Right lobe of liver (tissue), 4 donors: ENCODE measurements at regions not wholly inside any gene's neighbourhood (a gene's known extent, or its start where the extent isn't known, plus 50 kb on each side); places are given as distances from the start of the nearest gene placed in this dataset.

Experiments used
- POLR2A ChIP-seq: fragments of 450-650 bp; IDR thresholded peaks from one replicate; pipeline ENCODE4 v1.6.1; 2017; ENCODE audit warnings: antibody characterized with exemption, mild to moderate bottlenecking
- TF ChIP-seq, protein P1 (sequence below), 4 donors: fragments of 200-600 bp in 3 of 4; fragments of 450-650 bp in 1 of 4; IDR thresholded peaks; one replicate each; pipeline versions ENCODE4 v1.5.1 to v1.8.0; 2016 to 2022; ENCODE audit warnings: antibody characterized with exemption in 4 of 4, mild to moderate bottlenecking in 2 of 4
- donor health status: DM: no; HTN: no; CAD: no.
- donor health status: DM: no; HTN: no; CAD: no.
- donor health status: DM: no; HTN: yes; CAD: no.

DNA sequence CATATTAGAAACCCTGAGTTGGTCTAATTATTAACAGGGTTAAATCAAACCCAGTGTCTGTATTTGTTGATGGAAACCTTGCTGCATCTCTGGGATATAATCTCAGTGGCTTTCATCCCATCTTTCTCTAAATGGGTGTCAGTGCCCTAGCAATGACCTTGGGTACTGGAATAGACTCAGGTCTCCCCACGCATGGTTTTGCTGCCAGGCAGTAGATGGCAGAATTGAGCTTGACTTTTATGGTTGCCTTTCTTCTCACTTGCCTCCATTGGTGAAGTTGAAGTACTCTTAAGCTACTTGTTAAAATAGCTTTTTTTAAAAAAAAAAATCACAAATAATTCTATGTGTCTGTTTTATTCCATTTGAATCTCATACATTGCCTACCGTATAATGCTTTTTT is 81.8 kb upstream of the HMCN1 start:
- TF ChIP-seq, protein P1, sequence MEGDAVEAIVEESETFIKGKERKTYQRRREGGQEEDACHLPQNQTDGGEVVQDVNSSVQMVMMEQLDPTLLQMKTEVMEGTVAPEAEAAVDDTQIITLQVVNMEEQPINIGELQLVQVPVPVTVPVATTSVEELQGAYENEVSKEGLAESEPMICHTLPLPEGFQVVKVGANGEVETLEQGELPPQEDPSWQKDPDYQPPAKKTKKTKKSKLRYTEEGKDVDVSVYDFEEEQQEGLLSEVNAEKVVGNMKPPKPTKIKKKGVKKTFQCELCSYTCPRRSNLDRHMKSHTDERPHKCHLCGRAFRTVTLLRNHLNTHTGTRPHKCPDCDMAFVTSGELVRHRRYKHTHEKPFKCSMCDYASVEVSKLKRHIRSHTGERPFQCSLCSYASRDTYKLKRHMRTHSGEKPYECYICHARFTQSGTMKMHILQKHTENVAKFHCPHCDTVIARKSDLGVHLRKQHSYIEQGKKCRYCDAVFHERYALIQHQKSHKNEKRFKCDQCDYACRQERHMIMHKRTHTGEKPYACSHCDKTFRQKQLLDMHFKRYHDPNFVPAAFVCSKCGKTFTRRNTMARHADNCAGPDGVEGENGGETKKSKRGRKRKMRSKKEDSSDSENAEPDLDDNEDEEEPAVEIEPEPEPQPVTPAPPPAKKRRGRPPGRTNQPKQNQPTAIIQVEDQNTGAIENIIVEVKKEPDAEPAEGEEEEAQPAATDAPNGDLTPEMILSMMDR (IDR thresholded peaks at IDR 0.05) = no peak
- TF ChIP-seq POLR2A = no peak
